NCI-H2107 (cell line): ENCODE measurements at regions not wholly inside any gene's neighbourhood (a gene's known extent, or its start where the extent isn't known, plus 50 kb on each side); places are given as distances from the start of the nearest gene placed in this dataset.
"Not testable (repeated sequence)": the region's sequence is repeated elsewhere in the genome, so short reads cannot be mapped to it uniquely, and the experiment has no call there.

ENCODE experiments used
- DNase-seq: peaks from one replicate; lab custom pipeline; 2025; lab: John Stamatoyannopoulos, UW

DNA sequence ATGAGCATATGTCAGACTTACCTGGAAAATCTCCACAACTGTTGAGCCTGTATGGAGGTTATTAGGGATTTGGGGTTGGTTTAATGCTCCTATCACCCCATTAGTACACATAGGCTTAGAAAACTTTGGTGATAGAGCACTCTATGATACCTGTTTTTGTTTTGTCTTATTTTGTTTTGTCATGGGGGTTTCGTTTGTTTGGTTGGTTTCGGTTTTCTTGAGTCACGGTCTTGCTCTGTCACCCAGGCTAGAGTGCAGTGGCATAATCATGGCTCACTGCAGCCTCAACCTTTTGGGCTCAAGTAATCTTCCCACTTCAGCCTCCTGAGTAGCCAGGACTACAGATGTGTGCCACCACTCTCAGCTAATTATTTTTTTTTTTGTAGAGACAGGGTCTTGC, 70.0 kb downstream of the MZT1 start:
- no peak for DNase-seq

GRCh38 chr13:72656357-72656756, 71.1 kb downstream of the MZT1 start:
- DNase-seq: no peak

DNA sequence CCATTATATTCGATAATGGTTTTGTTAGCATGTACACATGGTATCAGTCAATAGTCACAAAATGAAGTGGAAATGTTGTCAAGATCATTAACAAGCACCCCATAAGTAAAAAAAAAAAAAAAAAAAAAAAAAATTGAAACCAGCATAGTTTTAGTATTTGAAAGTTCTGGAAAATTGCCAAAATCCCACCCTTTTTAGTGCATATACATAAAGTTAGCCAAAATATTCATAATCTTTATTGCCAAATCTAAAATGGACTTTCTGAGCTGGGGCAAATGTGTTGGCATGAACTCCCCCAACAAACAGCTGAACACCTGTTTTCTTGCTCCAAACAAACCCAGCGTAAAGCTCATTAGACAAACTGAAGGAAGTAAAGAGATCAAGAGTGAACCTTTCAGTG, 73.9 kb downstream of the MZT1 start:
- no peak for DNase-seq

DNA sequence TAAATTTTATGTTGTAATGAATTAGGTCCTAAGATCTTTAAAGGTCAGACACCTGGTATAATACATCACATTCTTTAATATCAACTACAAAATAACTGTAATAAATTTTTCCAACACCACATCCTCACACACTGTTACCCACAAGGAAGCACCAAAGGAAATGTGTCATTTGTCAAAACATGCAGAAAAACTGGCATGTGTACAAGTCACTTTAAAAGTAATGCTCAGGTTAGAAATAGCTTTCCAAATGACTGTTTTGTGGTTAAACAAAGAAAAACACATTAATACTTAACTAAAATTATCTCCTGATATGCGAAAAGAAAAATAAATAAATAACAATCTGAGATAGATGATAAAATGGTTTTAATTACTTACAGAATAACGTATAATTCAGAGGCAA, 74.7 kb downstream of the MZT1 start:
- no peak for DNase-seq

GRCh38 chr13:72651144-72651543, 76.3 kb downstream of the MZT1 start:
- no peak for DNase-seq

GRCh38 chr13:72650051-72650700, 77.3 kb downstream of the MZT1 start:
- no peak for DNase-seq

DNA sequence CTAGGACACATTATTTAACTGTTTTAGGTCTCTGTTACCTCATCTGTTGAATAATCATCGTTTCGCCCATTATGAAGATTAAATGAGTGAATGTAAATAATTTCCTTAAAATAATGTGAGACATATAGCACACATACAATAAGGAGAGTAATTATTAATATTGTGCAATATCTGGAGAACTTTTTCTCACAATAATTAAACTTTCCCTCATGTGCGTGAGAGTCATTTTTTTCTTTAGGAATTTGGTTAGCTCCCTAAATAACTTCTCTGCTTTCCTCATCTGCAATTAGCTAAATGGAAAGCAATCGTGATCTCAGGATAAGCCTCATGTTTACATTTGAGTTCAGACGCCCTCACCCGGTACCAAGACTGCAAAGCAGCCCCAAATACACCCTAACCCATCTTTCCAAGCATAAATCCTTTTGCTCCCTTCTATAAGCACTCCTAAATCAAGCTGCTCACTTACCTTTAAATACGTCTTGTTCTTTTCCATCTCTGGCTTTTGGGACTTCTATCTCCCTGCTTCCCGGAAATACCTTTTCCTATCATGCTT, 78.8 kb downstream of the MZT1 start:
- no peak for DNase-seq

DNA sequence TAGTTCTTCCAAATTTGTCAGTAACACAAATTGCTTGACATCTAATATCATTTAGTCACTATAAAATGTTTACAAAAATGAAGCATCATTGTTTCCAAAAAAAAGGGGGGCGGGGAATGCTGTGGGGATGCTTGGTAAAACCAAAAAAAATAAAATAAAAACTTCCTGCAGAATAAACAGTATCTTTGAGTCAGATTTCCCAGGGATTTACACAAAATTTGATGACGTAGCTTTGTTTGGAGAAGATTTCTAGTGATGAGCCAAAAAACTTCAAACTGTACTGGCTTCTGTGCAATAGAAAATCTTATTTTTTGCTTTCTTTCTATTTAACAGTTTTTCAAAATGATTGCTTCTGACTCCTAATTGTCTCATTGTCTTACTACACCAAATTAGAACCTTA, 80.0 kb downstream of the MZT1 start:
- no peak for DNase-seq

- no peak for DNase-seq
These were observed 81.9 kb downstream of the MZT1 start for GRCh38 chr13:72645521-72645920.

- no peak for DNase-seq
These were observed 84.0 kb downstream of the MZT1 start for GRCh38 chr13:72643311-72643989.

DNA sequence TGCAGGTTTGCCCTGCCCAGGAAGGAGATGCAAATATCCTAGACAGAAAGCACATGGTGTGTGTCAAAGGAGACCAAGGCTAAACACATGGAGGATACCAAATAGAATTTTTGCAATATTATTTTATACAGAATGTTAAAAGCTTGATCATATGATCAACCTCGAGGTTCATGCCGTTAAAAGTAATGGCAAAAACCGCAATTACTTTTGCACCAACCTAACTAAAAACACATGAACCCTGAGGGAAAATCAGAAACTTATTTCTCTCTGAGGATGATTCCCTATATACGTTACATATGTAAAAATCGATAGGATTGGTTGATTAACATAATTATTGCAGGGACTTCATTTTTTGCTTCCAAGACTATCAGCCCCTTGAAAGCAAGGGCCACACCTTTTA, 88.1 kb downstream of the MZT1 start:
- DNase-seq: no peak

GRCh38 chr13:72638059-72638815, 89.2 kb downstream of the MZT1 start:
- no peak for DNase-seq

- DNase-seq: no peak
These were observed 89.9 kb downstream of the MZT1 start for GRCh38 chr13:72637561-72637960.

GRCh38 chr13:72634859-72635258, 92.6 kb downstream of the MZT1 start:
- DNase-seq: no peak

DNA sequence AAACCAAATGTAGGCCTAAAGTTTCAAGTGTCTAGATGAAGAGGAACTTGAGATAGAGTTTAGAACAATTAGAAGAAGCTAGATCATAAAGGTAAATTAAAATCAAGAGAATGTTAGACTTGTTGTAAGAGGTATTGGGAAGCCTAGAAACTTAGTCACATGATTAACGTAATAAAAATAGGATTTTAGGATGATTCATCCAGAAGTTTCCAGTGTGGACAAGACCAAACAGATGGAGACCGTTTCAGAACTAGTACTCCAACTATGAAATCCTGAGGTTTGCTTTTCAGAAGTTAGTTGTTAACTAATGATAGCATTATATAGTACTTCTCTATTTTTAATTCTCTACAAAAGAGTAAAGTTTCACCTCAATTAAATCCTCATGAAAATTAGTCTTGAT, 104.9 kb downstream of the MZT1 start:
- DNase-seq: no peak

- no peak for DNase-seq
These were observed 106.6 kb downstream of the MZT1 start for GRCh38 chr13:72620874-72621273.

- DNase-seq: no peak
These were observed 109.5 kb downstream of the MZT1 start for GRCh38 chr13:72617951-72618350.

DNA sequence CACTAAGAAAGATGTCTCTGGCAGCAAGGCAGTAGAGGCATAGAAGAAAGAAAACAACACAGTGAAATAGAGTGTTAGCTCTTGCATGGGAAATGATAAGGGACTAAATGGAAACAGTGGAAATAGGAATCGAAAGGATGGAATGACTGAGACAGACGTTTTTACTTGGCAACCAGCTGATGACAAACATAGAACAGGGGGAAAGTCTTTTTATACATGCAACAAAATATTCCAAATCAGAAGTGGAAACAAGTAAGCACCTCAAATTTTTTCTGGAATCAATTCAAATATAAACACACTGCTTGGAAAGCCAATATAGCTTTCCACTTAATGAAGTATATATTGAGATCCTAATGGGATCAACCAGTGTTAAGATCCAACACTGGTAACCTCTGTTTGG, 110.2 kb downstream of the MZT1 start:
- DNase-seq: no peak

GRCh38 chr13:72610251-72610891, 117.1 kb downstream of the MZT1 start:
- not testable (repeated sequence) for DNase-seq

DNA sequence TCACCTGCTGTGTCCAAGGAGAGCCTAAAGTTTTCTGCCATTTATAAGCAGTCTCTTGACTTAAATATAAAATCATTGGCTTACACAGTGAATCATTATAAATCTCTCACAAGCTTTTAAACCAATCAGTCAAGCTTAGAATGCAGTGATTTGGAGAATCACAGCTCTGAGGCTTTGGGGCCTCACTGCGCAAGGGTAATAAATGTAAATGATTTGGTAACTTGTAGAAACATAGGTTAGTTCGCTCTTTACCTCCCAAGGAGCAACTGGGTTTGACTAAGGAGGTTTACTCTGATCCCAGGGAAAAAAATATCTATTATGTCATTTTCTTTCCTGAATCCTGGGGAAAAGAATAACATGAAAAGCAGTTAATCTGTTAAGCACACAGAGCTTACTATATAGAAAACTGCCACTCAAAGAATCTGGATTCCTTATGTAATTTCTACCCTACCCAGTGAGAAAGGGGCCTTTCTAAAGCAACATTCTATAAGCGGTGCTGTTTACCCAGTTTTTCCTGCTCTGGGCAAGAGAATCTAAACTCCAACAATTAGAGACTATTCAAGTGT, 128.2 kb downstream of the MZT1 start:
- DNase-seq: no peak

DNA sequence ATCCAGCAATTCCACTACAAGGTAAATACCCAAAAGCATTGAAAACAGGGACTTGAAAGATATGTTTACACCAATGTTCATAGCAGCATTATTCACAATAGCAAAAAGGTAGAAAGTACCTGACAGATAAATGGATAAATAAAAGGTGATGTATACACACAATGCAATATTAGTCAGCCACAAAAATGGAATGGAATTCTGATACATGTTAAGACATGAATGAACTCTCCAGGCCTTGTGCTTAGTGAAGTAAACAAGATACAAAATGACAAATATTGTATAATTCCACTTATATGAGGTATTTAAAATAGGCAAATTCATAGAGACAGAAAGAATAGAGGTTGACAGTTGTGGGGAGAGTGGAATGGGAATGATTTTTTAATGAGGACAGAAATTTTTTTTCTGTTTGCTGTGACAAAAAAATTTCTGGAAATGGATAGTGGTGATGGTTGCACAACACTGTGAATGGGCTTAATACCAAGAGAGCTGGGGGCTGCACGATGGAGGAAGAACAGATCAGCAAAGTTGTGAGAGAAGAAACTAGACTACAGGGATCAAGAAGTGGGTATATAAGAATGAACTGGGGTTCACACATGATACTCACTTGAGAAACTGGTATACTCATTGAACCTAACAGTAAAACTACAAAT, 137.2 kb downstream of the MZT1 start:
- no peak for DNase-seq

- DNase-seq: no peak
These were observed 140.9 kb downstream of the MZT1 start for GRCh38 chr13:72586518-72586917.
